Activated CD8-positive, alpha-beta memory T cell treated with anti-CD3 and anti-CD28 coated beads for 4 hours (primary cell): ENCODE measurements at regions not wholly inside any gene's neighbourhood (a gene's known extent, or its start where the extent isn't known, plus 50 kb on each side); places are given as distances from the start of the nearest gene placed in this dataset.
"Not testable (repeated sequence)": the region's sequence is repeated elsewhere in the genome, so short reads cannot be mapped to it uniquely, and the experiment has no call there.

Experiments
- DNase-seq, 2 donors: peaks; one replicate each; pipeline ENCODE4 v3.0.0-alpha.2; 2020; ENCODE audit warnings: low read depth in 2 of 2

DNA sequence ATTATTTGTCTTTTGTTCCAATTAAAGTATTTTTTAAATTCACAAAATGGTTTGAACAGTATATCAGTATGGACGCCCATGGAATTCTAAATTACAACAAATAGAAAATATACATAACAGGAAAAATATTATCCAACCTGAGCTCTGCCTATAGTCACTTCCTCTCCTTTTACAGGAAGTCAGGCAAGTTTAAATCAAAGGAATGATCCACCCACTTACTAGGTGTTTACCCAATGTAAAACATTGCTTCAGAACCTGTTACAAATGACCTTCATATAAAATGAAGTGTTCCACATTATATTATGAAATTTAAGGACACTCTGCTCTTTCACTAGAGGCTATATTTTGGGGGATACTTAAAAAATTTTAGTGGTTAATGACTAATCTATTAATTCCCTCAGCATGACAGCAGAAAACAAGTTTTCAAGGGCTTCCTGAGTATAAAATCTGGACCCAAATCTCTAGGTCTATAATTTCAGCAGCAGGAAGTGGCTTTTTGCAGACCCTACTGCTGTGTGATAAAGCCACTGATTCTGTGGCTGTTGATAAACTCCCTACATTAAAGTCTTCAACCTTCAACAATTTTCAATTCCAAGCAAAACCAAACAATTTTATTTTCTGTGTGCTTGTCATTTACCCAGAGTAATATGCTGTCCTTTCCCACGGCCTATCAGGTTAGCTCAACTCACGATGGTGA is 722.6 kb downstream of the GATA3 start:
- no peak for DNase-seq

GRCh38 chr10:8778713-8779112 is 724.2 kb downstream of the GATA3 start:
- DNase-seq = no peak

DNA sequence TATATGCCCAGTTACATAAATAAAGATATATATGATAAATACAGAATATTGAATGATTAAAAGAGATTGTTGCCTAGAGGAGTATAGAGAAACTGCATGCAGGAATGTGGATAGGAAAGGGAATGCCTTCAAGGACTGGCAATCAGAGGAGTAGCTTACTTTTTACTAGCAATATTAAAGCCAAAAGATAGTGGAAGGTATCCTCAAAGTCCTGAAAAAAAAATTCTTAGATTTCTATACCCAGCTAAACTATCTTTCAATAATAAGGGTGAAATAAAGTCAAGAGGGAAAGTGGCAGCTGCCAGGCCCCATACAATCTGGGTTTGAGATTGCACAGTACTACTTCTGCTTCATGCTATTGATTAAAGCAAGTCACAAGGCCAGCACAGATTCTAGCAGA is 733.2 kb downstream of the GATA3 start:
- no peak for DNase-seq

- DNase-seq = no peak
Observed at GRCh38 chr10:8790390-8790789, 735.9 kb downstream of the GATA3 start.

- no peak for DNase-seq
Observed at GRCh38 chr10:8794860-8795259, 740.4 kb downstream of the GATA3 start.

DNA sequence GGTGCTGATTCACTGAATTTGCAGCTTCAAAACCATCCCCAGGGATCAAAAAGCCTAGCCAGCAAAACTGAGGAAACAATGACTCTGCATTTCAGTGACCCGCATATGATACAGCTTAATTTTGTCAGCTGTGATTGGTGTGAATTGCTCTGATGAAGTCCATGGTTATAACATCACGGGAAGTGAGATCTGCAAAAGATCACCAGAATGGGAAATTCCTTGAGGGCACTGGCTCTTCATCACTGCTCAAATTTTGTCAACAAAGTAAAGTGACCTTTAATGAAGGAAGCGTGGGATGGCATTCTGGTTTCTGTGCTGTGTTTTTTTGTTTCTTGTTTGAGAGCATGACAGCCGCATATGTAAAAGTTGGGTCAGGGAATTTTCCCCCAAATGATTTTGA is 745.9 kb downstream of the GATA3 start:
- no peak for DNase-seq

DNA sequence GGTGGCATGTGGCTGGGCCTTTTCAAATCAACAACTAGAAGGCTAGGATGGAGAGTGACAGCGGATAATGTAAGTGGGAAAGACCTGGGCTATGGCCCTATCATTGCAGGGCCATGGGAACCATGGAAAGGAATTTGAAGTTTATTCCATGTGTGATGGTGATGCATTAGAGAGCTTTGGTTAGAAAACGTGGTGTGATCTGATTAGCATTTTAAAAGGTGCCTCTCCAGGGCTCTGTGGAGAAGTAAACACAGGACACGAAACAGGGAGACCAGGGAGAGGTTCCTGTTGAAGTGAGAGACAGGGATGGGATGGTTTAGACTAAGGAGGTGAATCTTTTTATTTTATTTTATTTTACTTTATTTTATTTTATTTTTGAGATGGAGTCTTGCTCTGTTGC is 749.5 kb downstream of the GATA3 start:
- DNase-seq = no peak

DNA sequence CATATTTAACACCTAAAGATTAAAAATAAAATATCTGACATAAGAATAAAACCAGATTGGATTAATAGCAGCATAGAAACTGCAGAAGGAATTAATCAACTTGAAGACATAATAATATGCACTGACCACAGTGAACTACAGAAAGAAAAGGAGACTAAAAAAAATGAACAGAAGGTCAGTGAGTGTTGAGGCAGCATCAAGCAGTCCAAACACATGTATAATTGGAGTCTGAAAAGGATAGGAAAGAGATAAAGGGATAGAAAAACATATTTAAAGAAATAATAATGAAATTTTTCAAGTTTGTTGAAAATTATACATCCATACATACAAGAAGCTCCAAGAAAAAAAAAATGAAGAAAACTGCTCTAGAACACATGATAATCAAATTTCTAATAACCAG is 756.2 kb downstream of the GATA3 start:
- no peak for DNase-seq

GRCh38 chr10:8811201-8811600 is 756.7 kb downstream of the GATA3 start:
- no peak for DNase-seq

- no peak for DNase-seq
Observed at GRCh38 chr10:8815969-8816368, 761.5 kb downstream of the GATA3 start.

DNA sequence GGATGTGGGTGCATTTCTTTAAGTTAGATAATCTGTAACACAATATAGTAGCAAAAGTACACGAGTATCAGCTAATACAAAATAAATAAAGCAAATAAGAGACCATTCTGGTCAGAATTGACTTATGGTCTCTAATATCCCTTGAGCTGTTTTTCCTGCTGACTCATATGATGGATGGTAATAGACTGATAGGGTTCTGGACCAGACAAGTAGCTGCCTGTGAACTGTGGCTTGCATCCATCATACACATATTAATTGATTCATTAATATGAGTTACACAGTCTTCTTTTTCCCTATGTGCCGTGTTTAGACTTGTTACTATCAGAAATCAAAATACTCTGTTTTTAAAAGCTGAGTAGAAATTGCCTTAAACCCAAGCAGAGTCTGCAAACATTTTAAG is 762.8 kb downstream of the GATA3 start:
- no peak for DNase-seq

- no peak for DNase-seq
Observed at GRCh38 chr10:8825611-8826010, 771.1 kb downstream of the GATA3 start.

GRCh38 chr10:8829592-8829991 is 775.1 kb downstream of the GATA3 start:
- no peak for DNase-seq

GRCh38 chr10:8830048-8830447 is 775.6 kb downstream of the GATA3 start:
- no peak for DNase-seq

DNA sequence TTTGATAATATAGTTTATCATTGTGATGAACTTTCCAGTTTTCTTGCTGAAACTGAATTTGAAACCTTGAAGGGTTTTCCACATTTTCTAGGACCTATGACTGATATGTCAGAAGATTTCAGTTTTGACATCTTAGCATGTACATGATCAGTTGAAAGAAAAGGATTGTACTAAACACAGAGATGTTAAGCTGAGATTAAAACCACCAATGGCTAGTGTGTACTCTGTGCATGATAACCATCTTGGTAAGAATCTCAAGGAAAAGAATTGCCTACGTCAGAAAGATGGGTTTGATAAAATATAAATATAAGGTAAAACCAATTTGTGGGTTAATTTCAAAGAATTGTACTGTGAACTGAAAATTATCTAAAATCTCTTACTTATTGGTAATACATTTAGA is 776.4 kb downstream of the GATA3 start:
- no peak for DNase-seq

- no peak for DNase-seq
Observed at GRCh38 chr10:8835453-8836167, 781.1 kb downstream of the GATA3 start.

DNA sequence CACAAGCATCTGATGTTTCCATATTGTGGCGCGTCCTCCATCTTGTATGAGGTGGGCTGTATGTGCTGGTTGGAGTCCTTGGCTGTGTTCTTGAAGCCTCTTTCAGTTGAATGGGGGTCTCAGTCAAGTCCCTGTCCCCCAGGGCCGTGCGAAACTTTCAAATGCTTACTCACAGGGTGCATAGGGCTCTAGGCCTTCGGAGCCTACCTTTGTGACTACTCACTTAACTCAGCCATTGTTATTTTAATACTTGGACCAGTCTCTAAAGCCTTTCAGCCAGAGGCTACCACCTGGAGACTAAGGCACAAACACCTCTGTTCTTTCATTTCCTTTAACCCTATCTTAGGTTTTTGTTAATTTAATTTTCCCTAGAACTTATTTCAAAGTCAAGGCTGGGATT is 785.9 kb downstream of the GATA3 start:
- DNase-seq = no peak

GRCh38 chr10:8844141-8844540 is 789.7 kb downstream of the GATA3 start:
- DNase-seq = no peak

- no peak for DNase-seq
Observed at GRCh38 chr10:8852546-8852945, 798.1 kb downstream of the GATA3 start.

- DNase-seq = no peak
Observed at GRCh38 chr10:8853048-8853447, 798.6 kb downstream of the GATA3 start.

DNA sequence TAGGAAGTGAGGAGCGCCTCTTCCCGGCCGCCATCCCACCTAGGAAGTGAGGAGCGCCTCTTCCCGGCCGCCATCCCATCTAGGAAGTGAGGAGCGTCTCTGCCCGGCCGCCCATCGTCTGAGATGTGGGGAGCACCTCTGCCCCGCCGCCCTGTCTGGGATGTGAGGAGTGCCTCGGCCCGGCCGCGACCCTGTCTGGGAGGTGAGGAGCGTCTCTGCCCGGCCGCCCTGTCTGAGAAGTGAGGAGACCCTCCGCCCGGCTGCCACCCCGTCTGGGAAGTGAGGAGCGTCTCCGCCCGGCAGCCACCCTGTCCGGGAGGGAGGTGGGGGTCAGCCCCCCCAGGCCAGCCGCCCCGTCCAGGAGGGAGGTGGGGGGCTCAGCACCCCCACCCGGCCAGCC is 814.4 kb downstream of the GATA3 start:
- DNase-seq = not testable (repeated sequence)

DNA sequence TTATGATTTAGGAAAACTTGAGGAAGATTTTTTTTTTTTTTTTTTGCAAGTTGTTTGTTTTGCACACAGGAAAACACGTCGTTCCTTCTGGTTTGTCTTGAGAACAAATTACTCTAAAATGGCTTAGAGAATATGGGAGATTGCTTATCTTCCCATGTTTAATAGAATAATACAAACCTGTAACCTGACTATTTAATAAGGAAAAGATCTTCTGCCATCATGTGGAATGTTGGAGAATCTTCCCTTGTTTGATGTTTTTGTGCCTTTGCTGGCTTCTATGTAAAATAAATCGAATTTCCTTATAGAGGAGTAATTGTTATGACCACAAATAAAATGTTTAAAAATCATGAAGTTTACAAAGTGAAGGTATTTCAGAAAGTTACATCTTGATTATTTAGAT is 818.8 kb downstream of the GATA3 start:
- no peak for DNase-seq

- no peak for DNase-seq
Observed at GRCh38 chr10:8874268-8874667, 819.8 kb downstream of the GATA3 start.

DNA sequence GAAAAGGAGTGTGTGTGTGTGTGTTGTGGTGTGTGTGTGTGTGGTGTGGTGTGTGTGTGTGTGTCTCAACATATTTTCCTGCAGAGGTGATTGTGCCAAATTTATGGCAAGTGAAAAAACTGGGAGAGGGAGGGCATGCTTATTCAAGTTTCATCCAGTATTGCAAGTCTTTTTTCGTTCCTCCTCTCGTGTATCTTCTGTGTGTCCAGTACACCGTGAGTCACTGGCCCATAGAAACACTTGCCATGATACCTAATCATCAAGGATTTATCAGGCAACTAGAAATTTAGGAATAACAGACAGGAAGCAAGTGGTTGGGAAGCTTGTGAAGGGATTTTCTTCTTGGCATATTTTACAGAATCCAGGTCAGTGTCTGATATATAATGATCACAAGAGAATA is 820.5 kb downstream of the GATA3 start:
- DNase-seq = no peak
